Activated CD4-positive, alpha-beta T cell treated with anti-CD3 and anti-CD28 coated beads, Interleukin-2, amount 50 U/mL, for 1 hour (primary cell): ENCODE measurements at regions not wholly inside any gene's neighbourhood (a gene's known extent, or its start where the extent isn't known, plus 50 kb on each side); places are given as distances from the start of the nearest gene placed in this dataset.

Source experiments
- DNase-seq: peaks from one replicate; pipeline ENCODE4 v3.0.0-alpha.2; 2020

DNA sequence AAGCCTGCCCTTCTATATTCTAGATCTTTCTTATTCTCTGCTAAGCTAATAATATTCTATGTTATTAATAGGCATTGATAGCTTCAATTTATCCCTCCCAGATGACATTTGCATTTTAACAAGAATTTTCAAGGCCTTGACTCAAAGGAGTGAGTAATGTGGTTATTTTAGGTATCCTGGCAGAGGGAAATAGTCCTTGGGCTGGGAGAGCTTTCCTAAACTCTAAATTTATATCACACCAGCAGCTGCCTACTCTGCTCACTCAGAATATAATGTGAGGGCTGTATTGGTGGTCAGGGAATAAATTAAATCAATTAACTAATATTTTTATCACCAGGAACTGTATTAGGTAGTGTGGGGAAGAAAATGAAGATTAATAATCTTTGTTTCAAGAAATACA lies 74.8 kb upstream of the ADAM23 start:
- DNase-seq = no peak

GRCh38 chr2:206368933-206369569 lies 74.3 kb upstream of the ADAM23 start:
- DNase-seq = no peak

- DNase-seq = no peak
These were observed 67.4 kb upstream of the ADAM23 start for GRCh38 chr2:206375956-206376355.

GRCh38 chr2:206378835-206379234 lies 64.5 kb upstream of the ADAM23 start:
- DNase-seq = no peak

DNA sequence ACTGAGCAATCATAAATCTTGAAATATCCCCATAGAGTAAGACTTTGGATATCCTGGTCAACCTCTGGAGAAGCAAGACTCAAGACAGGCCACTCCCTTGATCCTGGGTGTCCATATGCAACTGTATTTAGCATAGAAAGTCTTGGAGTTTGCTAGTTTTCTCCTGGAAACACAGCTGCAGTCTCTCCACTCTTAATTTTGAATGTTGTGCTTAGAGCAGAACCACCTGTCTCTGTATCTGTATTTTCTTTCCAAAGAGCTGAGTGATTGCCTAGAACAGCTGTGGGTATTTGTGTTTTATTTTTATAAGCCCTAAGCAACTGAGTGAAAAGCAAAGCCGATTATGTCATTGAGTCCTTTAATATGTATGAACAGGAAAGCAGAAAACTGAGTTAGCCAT lies 64.1 kb upstream of the ADAM23 start:
- DNase-seq = no peak

DNA sequence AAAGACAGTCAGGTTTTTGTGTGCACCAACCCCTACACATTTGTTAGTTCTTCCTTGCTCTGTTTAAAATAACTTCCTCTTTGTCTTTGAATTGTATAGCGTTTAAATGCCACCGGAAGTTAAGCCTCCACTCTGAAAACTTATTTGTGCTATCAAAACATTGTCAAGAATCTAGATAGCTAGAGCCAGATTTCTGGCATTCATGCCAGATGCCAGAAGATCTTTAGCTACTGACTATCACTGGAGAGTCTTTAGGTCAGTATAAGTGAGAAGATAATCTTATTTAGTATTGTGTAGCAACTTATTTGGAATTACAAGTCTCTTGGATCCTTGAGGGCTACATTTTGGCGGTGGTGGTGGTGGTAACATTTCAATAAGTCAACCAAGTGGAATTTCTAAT lies 63.4 kb upstream of the ADAM23 start:
- DNase-seq = no peak

DNA sequence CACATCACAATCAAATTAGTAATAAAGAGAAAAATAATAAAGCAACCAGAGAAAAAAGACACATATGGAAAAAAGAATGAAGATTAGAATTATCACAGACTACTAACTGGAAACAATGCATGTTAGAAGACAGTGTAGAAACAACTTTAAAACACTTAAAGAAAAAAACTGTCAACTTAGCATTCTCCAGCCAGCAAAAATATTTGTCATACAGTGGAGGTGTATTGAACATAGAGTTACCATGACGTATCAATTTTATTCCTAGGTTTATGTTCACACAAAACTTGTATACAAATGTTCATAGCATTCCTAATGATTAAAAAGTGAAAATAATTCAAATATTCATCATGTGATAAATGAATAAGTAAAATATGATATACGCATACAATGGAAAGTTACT lies 61.5 kb upstream of the ADAM23 start:
- DNase-seq = no peak

DNA sequence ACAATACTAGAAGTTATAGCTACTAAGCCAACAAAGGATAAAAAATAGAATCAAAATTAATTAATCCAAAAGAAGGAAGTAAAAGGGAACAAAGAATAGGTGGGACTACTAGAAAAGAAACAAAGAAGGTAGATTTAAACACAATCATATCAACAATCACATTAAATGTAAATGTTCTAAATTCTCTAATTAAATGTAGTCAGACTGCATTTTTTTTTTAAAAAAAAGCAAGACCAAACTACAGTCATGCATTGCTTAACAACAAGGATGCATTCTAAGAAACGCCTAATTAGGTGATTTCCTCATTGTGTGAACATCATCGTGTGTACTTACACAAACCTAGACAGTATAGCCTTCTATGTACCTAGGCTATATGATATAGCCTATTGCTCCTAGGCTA lies 59.7 kb upstream of the ADAM23 start:
- no peak for DNase-seq

DNA sequence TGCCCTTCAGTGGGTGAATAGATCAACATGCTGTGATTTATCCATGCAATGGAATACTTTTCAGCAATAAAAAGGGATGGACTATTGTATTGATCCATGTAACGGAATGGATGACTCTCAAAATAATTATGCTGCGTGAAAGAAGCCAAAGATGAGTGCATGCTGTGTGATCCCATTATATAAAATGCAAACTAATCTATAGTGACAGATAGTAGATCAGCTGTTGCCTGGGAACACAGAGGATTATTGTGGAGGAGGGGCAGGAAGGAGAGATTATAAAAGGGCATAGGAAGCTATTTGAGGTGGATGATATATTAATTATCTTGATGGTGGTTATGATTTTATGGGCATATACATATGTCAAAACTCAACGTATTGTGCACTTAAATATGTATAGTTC lies 55.5 kb upstream of the ADAM23 start:
- no peak for DNase-seq

- DNase-seq = no peak
These were observed 54.6 kb upstream of the ADAM23 start for GRCh38 chr2:206388698-206389097.

DNA sequence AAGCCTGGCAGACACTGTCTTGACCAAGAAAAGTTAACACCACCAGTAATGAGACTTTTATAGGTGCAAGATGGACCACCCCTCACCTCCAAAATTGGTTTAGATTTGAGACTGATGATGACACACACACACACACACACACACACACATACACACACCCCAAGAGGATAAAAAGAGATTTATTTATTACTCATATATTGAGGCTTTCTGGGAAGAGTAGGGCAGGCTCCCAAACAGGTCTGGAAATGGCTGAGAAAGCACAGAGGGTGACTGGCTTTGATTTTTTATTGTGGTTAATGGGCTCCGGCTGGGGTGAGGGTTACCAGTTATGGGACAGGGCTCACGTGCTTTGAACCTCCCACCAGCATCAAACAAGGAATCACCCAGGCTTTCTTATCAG lies 54.2 kb upstream of the ADAM23 start:
- no peak for DNase-seq

GRCh38 chr2:206390181-206390580 lies 53.2 kb upstream of the ADAM23 start:
- DNase-seq = no peak

DNA sequence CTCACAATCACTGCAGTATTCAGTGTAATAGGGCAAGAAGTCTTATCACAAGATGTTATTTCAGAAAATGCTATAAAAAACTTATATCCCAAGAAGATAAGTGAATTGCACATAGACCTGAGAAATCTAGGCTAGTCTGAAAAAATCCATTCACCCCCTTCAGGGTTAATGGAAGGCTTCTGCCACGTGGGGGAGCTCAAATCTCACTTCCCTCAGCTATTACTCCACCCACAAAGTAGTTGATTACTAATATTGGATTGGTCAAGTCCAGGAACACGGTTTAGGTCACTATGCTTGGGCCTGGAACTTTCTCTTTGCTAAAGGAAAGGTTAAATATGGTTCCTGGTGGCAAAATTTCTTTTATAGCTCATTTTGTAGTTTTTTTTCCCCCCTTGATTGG lies 51.2 kb upstream of the ADAM23 start:
- peak; percentile 4 for DNase-seq
